ACC112 (cell line): ENCODE measurements at regions not wholly inside any gene's neighbourhood (a gene's known extent, or its start where the extent isn't known, plus 50 kb on each side); places are given as distances from the start of the nearest gene placed in this dataset.

Experiments
- H2AFZ ChIP-seq: fragments of 200-600 bp; sonication (generic); one replicate; pipeline ENCODE4 v1.6.0; 2017; ENCODE audit warnings: antibody characterized with exemption, low read length; ENCODE audit not compliant: unreplicated experiment
- H3K27ac ChIP-seq: fragments of 200-600 bp; sonication (generic); 2 replicates; pipeline ENCODE4 v1.5.1; 2014; ENCODE audit warnings: low read depth, mild to moderate bottlenecking, antibody characterized with exemption, low read length, moderate library complexity
- H3K27me3 ChIP-seq: fragments of 200-600 bp; sonication (generic); 2 replicates; pipeline ENCODE4 v1.6.1; 2014; ENCODE audit warnings: mild to moderate bottlenecking, antibody characterized with exemption, low read length, moderate library complexity, mixed read lengths; ENCODE audit not compliant: insufficient read depth
- H3K36me3 ChIP-seq: fragments of 200-600 bp; sonication (generic); 2 replicates; pipeline ENCODE4 v1.6.1; 2016; ENCODE audit warnings: mild to moderate bottlenecking, antibody characterized with exemption, low read length, moderate library complexity, mixed read lengths; ENCODE audit not compliant: insufficient read depth
- H3K4me1 ChIP-seq: fragments of 200-600 bp; sonication (generic); one replicate; pipeline ENCODE4 v1.6.1; 2016; ENCODE audit warnings: low read length, mixed read lengths; ENCODE audit not compliant: insufficient read depth, unreplicated experiment, control insufficient read depth
- H3K4me3 ChIP-seq: fragments of 200-600 bp; sonication (generic); 2 replicates; pipeline ENCODE4 v1.5.1; 2014; ENCODE audit warnings: mild to moderate bottlenecking, low read depth, low read length
- H3K79me2 ChIP-seq: fragments of 200-600 bp; sonication (generic); one replicate; pipeline ENCODE4 v1.6.0; 2016; ENCODE audit warnings: low read length; ENCODE audit not compliant: control insufficient read depth, unreplicated experiment, insufficient read depth

DNA sequence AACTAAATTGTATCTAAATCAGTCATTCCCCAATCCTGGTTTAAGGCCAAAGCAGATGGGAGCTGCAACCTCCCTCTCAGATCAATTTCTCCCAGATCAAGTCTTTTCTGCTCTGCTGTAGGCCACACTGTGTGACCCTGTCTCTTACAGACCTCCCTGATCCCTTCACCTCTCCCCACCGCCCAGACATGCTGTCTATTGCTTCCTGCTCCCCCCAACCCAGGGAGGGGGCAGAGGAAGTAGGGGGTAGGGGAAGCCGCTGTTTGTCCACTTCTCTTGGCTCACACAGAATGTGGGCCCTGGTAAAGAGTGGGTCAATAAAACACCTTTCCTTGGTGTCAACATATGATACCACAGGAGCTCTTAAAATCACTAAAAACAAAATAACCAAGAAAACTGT is 226.3 kb downstream of the ENC1 start:
- H3K27me3 ChIP-seq: no peaks in the 10 kb centered on the region
- no peak overlapping the region for H3K27ac ChIP-seq
- H3K4me3 ChIP-seq: no peak overlapping the region
- no peaks in the 10 kb centered on the region for H3K79me2 ChIP-seq
- H3K36me3 ChIP-seq: no peaks in the 10 kb centered on the region
- H2AFZ ChIP-seq: no peak overlapping the region
- H3K4me1 ChIP-seq: no peaks in the 10 kb centered on the region

DNA sequence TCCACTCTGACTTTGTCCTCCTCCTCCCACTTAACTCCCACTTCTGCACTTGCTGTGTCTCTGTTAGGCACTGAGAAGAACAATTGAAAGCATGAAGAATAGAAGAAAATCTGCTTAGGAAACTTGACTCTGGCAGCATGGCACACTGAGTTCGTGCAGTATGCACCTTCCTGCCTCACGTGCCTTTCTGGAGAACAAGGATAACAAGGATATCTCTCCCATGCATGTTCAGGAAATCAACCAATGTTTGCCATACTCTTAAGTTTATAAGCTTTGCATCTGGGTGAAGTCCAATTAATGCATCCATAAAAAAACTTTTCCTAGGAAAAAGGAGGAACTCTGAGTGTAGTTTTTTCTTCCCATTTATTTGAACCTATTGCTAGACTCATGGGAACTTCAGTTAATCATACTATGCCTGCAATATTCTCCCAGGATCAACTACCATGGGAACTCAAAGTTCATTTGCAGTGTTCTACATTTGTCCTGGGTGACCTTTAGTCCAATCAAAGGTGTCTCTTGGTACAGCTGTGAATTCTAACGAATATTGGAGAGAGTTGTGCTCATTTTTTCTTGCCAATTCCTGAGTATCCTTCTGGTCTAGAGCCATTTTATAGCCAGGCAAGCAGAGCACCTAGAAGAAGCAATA is 227.0 kb downstream of the ENC1 start:
- H2AFZ ChIP-seq: no peak overlapping the region
- no peak overlapping the region for H3K27ac ChIP-seq
- H3K36me3 ChIP-seq: no peaks in the 10 kb centered on the region
- no peaks in the 10 kb centered on the region for H3K79me2 ChIP-seq
- H3K27me3 ChIP-seq: no peaks in the 10 kb centered on the region
- no peaks in the 10 kb centered on the region for H3K4me1 ChIP-seq
- H3K4me3 ChIP-seq: no peak overlapping the region

DNA sequence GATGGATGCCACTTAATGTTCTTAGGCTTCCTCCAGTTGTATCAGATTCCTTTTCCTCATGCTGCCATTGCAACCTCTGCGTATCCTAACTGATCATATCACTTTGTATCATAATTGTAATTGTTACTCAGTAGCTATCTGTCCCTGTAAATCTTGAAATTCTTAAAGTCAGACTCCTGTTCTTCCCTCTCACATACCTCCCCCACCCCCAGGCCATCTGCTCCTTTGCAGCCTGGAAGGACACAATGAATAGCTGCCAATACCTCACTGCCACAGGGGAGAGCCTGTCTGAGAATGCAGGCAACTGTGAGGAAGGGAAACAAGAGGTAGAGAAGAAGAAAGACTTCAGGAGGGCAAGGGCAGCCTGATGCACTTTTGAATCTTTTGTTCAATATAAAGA is 228.5 kb downstream of the ENC1 start:
- Histone ChIP-seq H2AFZ (no peak overlapping the region), H3K27me3 (no peaks in the 10 kb centered on the region), H3K79me2 (no peaks in the 10 kb centered on the region), H3K27ac (no peak overlapping the region), H3K36me3 (no peaks in the 10 kb centered on the region), H3K4me3 (no peak overlapping the region), H3K4me1 (no peaks in the 10 kb centered on the region)

DNA sequence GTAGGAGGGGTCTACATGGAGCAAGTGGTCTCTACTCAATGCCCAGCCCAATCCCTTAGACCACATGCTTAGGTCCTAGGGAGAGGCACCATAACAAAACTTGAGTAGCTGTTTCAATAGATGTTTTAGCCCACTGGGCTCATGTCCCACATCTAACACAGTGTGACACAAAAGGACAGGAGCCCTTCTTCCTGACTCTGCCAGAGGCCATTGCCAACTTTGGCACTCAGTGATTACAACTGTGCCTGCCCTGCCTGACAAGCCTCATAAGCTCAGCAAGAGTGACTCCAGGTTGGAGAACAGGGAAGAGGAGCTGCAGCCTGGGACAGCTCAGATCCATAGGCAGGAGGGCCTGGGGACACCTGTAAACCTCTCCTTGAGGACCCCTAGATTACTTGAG is 230.8 kb downstream of the ENC1 start:
- Histone ChIP-seq H3K4me3 (no peak overlapping the region), H3K4me1 (no peaks in the 10 kb centered on the region), H3K27ac (no peak overlapping the region), H3K79me2 (no peaks in the 10 kb centered on the region), H3K36me3 (no peaks in the 10 kb centered on the region), H2AFZ (no peak overlapping the region), H3K27me3 (no peaks in the 10 kb centered on the region)

DNA sequence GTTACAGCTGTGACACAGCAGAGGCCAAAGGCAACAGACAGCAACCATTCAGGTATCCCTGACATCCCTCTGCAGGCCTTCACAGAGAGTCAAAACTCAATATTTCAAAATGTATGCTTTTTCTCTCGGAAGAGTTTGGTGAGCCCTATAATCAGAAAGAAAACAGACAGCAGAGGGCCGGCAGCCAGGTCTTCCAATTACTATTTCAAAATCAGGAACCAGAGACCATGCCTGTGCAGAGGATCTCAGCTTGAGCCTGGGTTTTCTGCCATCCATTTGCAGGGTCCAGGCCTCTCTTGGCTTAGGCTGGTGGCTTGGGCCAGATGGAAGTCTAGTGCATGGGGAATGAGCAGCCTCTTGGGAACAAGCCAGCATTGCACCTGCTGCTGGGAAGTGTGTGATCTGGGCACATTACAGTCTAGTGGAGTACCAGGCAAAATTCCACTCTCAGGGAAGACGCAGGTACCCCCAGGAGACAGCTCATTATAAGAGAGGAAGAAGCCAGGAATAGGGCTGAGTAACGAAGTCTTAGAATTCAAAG is 231.3 kb downstream of the ENC1 start:
- Histone ChIP-seq H3K27ac (no peak overlapping the region), H3K79me2 (no peaks in the 10 kb centered on the region), H3K36me3 (no peaks in the 10 kb centered on the region), H3K4me1 (no peaks in the 10 kb centered on the region), H3K4me3 (no peak overlapping the region), H2AFZ (no peak overlapping the region), H3K27me3 (no peaks in the 10 kb centered on the region)

DNA sequence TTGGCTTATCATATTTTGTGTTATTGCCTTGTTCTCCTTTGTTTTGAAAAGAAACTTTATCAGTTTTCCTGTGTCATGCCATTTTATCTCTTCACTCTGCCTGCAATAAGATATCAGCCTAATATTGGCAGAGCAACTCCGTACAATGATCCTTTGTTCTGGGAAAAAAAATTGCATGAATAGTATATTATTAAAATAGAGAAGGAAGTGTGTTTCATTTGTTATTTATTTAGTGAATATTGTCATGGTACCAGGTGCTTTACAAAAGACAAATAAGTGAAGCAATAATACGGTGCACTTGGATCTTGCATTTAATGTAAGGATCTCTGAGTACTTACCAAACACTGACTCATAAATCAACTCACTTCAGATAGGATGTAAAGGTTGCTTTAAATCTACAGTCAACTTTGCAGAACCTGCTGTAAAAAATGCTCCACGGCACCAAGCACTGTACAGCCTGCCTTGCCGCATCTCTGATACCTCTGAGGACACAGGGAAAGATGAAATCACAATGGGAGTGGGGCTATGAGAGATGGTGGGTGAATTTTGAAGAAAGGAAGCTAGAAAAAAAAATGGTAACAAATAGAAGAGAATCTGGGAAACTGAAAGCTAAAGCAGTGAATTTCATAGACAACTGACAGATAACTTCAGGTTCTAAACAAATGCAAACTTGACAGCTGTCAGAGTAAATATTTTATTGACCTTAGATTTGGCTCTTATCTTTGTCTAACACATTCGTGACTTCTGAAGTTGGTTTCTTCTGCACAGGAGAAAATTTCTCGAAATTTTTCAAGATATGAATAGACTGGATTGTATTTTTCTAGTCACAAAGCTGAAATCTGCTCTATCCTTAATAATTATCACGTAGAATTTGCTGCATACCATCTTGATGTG is 232.1 kb downstream of the ENC1 start:
- no peak overlapping the region for H2AFZ ChIP-seq
- no peaks in the 10 kb centered on the region for H3K36me3 ChIP-seq
- H3K27me3 ChIP-seq: no peaks in the 10 kb centered on the region
- H3K4me1 ChIP-seq: no peaks in the 10 kb centered on the region
- H3K4me3 ChIP-seq: no peak overlapping the region
- H3K79me2 ChIP-seq: no peaks in the 10 kb centered on the region
- no peak overlapping the region for H3K27ac ChIP-seq

DNA sequence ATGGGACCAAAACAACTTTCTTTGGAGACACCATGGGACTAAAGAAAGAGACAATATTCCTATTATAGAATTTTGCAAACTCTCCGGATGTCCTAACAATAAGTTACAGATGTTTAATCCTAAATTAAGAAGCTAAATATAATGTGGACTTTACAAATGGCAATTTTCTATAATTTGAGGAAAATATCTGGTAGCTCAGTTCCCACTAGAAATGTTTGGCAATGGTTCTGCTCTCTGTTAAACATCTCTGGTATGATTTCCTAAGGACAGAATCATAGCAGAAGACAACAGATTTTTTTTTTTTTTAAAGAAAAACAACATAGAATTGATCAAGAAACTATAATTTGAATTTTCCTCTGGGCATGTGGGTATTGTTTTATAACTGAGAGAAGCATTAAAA is 232.8 kb downstream of the ENC1 start:
- H3K27ac ChIP-seq: no peak overlapping the region
- no peaks in the 10 kb centered on the region for H3K79me2 ChIP-seq
- no peak overlapping the region for H2AFZ ChIP-seq
- no peaks in the 10 kb centered on the region for H3K4me1 ChIP-seq
- H3K27me3 ChIP-seq: no peaks in the 10 kb centered on the region
- H3K4me3 ChIP-seq: no peak overlapping the region
- H3K36me3 ChIP-seq: no peaks in the 10 kb centered on the region

DNA sequence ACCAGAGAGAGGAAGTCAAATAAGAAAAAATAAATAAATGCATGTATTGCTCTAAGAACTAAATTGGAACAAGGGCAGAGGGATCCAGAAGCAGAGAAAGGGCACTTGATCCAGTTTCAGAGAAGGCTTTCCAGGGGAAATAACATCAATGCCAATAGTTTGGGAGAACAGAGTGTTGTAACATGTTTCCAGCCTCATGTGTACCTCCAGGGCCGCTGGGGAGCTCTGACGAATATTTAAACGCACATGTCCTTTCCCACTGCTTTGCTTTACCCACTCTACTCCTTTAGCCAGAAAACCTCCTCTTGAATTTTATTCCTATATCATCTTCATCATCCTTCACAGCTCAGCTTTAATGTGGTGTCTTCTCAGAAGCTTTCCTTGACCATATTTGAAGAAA is 233.7 kb downstream of the ENC1 start:
- Histone ChIP-seq H3K4me1 (no peaks in the 10 kb centered on the region), H3K27ac (no peak overlapping the region), H3K27me3 (no peaks in the 10 kb centered on the region), H3K4me3 (no peak overlapping the region), H3K79me2 (no peaks in the 10 kb centered on the region), H3K36me3 (no peaks in the 10 kb centered on the region), H2AFZ (no peak overlapping the region)

DNA sequence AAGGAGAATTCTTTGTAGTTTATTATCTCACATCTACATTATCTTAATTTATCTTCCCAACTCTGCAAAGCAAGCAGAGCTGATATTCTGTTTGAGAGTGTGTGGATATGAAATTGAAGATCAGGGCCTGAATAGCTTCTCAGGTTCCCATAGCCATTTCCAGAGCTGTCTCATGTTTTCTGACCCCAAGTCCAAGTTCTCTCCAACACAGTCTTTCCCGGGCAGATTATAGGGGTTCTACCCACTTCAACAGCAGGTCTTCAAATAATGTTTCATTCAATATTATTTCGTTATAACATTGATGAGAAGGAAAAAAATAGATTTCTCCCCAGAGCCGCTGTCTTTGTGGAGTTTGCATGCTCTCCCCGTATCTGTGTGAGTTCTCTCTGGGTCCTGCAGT is 234.9 kb downstream of the ENC1 start:
- Histone ChIP-seq H3K27me3 (no peaks in the 10 kb centered on the region), H3K4me1 (no peaks in the 10 kb centered on the region), H2AFZ (no peak overlapping the region), H3K36me3 (no peaks in the 10 kb centered on the region), H3K4me3 (no peak overlapping the region), H3K27ac (no peak overlapping the region), H3K79me2 (no peaks in the 10 kb centered on the region)

DNA sequence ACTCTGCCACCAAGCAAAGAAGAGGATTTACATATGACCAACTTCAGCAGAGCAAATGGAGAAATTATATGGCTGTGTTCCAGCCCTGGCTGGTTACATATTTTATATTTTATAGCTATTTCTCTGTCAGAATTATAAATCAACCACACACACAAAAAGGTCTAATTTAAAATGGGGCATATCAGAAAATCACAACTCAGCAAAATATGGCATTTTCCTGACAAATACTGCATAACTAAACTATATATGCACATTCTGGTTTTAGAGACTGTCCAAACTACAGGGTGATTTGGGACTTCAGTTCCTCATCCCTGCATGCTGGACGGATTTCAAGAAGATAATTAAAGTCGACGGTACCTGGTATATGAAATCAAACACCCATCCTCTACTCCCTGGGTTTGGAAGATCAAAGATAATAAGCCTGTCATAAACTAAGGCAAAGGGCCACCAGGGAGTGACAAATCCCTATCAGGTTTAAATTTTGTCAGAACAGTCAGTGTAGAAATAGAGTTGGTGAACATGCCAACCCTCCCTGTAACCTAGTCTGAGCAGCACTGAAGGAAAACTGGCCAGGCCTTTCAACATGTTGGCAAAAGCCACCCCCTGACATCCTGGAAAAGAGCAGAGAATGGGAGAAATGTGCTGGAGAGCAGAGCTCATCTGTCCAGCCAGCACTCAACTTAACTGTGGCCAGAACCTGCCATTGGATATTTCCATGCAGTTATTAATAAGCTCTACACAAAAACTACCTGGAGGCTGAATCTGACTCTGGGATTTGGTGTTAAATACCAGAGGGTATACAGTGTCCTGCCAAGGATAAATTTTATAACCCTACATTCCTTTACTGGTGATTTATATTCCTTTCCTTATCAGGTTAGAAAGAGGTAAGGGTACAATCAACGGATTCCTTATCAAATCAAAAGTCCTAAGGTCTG is 235.7 kb downstream of the ENC1 start:
- Histone ChIP-seq H3K4me3 (no peak overlapping the region), H3K27ac (no peak overlapping the region), H3K79me2 (no peaks in the 10 kb centered on the region), H3K36me3 (no peaks in the 10 kb centered on the region), H3K27me3 (no peaks in the 10 kb centered on the region), H3K4me1 (no peaks in the 10 kb centered on the region), H2AFZ (no peak overlapping the region)
